GM13977 (cell line): ENCODE measurements at regions not wholly inside any gene's neighbourhood (a gene's known extent, or its start where the extent isn't known, plus 50 kb on each side); places are given as distances from the start of the nearest gene placed in this dataset.

Experiments used
- DNase-seq: peaks from one replicate; pipeline ENCODE4 v3.0.0; 2012; ENCODE audit warnings: low spot score
- CTCF ChIP-seq: IDR thresholded peaks from 2 replicates; pipeline ENCODE4 v1.5.1; 2012; ENCODE audit warnings: mild to moderate bottlenecking, control low read depth; ENCODE audit not compliant: insufficient read depth; ENCODE audit errors: extremely low read depth, missing control alignments
- in situ Hi-C: fragments of 300-500 bp; cut with MboI; formaldehyde crosslinking; loops from one replicate; pipeline ENCODE4 v1.12.0; 2022; ENCODE audit warnings: low sequenced_read_pairs, low pct_unique_long_range_greater_than_20kb, mixed read lengths, inconsistent platforms; ENCODE audit not compliant: unreplicated experiment

DNA sequence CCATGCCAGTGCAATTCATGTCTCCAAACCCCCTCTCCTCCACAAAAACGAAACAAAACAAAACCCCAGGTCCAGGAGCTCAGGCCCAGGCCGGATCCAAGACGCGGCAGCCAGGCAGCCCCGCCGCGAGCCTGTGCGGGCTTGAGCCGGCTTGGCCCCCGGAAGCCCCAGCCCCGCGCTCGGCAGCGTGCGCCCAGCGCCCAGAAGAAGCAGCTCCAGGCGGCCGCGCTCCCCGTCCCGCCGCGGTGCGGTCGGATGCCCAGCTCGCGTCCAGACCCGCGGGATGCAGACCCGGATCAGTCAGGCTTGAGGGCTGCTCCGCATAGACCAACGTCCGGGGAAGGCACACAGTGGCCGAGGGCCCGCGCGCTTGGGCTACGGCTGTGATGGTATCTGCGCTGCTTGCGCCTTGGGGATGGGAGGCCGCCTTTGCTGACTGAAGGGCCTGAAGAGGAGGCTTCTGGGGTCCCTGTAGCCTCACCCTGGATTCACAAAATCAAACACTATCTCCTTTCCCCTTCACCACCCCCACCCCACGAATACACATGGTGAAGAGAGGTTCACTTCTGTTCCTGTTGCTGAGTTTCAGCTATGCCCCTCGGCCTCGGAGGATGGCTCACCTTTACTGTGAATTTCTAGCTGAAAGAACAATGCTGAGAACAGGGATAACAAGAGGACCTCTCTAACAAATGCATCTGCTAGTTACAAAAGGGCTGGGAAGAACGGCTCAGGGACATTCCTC lies 79.9 kb upstream of the EN2 start:
- in situ Hi-C loops: loop anchor here (10.0 kb wide), 1 partner anchor 127 kb away; no protein-coding TSS in a partner anchor
- TF ChIP-seq CTCF: no peak
- DNase-seq: no peak

GRCh38 chr7:155378580-155378934 lies 79.4 kb upstream of the EN2 start:
- in situ Hi-C loops: loop anchor here (10.0 kb wide), 1 partner anchor 126 kb away; no protein-coding TSS in a partner anchor
- no peak for DNase-seq
- no peak for TF ChIP-seq CTCF

- DNase-seq: no peak
- in situ Hi-C loops: loop anchor here (10.0 kb wide), 1 partner anchor 126 kb away; no protein-coding TSS in a partner anchor
- no peak for TF ChIP-seq CTCF
Measured at GRCh38 chr7:155378959-155379871, 78.7 kb upstream of the EN2 start.

GRCh38 chr7:155380221-155380861 lies 77.6 kb upstream of the EN2 start:
- DNase-seq: peak; percentile 90
- TF ChIP-seq CTCF: peak; percentile 76
- in situ Hi-C loops: no loop called here

DNA sequence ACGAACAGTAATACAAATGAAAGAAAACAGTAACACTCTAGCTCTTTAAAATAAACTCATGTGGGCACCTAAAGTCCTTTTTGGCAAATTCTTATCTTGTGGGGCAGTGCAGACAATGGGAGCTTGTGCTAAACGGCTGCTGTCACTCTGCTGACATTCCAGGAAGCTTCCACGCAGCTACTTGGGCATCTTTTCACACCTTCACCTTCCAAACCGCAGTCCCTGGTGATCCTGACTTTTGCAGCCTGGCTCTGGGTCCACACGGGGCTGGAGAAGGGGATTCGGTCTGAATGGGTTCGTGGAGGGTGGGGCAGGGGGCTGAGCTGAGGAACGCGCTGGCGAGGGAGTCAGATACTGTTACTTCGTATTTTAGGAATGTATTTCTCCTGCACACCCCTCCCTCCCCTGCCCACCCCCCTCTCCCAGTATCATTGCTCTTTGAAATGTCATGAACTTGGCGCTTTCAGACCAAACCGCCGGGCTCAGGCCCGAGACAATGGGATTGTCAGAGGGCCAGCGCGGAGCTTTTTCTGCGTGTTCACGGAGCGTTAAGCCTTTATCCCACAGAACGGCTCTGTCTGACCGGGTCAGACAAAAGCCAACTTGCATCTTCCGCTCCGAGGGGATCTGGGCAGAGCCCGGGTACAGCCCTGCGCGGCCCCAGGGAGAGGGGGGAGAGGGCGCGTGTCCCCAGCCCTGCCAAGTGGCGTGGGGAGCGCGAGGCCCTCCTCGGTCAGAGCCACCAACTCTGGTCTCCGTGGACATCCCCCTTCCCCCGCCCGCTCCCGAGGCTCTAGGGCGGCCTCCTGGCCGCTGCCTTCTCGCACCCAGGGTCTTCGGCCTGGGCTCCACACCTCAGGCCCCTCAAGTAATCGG lies 76.7 kb upstream of the EN2 start:
- in situ Hi-C loops: no loop called here
- no peak for TF ChIP-seq CTCF
- no peak for DNase-seq
